PC-3 (cell line): ENCODE measurements at regions not wholly inside any gene's neighbourhood (a gene's known extent, or its start where the extent isn't known, plus 50 kb on each side); places are given as distances from the start of the nearest gene placed in this dataset.

Experiments
- EZH2phosphoT487 ChIP-seq: fragments of 300-600 bp; sonication (generic); IDR thresholded peaks from 2 replicates; pipeline ENCODE4 v1.6.1; 2018; ENCODE audit warnings: mild to moderate bottlenecking, antibody characterized with exemption, low read length, borderline replicate concordance
- TF ChIP-seq, protein P1 (sequence below): fragments of 300-600 bp; sonication (generic); conservative IDR thresholded peaks from 2 replicates; pipeline ENCODE4 v1.5.1; 2017; ENCODE audit warnings: antibody characterized with exemption, low read depth, mild to moderate bottlenecking, low read length

DNA sequence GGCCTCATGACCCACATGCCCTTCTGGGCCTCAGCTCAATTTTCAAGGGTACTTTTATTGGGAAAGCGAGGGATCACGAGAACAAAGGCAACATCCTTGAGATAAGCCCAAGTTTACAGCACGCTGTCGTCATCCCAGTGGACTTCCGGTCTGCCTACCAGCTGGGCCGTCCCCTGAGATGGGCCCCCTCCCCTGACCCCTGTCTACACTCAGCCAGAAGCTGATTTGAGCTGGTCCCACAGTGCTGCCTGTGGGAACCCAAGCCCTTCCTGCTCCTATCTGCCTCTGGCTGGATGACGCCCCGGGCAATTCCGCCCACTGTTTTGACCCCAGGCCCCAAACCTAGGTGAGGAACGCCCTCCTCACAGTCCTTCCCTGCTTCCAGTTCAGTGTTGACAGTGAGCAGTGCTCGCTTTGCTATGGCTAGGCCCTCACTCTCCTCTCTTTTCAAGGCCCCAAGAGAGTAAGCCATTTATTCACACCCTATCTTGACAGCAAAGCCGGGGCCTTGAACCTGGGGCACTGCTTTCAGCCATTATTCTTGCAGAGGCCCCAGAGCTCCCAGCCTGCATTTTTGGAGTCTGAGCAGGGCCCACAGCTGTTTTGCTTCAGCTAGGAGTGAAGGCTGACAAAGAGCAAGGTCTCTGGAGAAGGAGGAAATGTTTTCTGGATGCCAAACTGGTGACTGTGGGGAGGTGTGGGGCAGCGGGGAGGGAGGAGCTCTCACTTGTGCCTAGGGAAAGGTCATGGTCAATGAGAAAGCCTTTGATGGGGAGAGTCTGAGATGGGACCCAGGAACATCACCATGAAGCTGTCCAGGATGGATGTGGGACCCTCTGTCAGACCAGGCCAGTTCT lies 164.6 kb upstream of the BCOR start:
- TF ChIP-seq, protein P1, sequence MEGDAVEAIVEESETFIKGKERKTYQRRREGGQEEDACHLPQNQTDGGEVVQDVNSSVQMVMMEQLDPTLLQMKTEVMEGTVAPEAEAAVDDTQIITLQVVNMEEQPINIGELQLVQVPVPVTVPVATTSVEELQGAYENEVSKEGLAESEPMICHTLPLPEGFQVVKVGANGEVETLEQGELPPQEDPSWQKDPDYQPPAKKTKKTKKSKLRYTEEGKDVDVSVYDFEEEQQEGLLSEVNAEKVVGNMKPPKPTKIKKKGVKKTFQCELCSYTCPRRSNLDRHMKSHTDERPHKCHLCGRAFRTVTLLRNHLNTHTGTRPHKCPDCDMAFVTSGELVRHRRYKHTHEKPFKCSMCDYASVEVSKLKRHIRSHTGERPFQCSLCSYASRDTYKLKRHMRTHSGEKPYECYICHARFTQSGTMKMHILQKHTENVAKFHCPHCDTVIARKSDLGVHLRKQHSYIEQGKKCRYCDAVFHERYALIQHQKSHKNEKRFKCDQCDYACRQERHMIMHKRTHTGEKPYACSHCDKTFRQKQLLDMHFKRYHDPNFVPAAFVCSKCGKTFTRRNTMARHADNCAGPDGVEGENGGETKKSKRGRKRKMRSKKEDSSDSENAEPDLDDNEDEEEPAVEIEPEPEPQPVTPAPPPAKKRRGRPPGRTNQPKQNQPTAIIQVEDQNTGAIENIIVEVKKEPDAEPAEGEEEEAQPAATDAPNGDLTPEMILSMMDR, result no peak
- TF ChIP-seq EZH2phosphoT487, result no peak
